HCT116 (cell line): ENCODE measurements at regions not wholly inside any gene's neighbourhood (a gene's known extent, or its start where the extent isn't known, plus 50 kb on each side); places are given as distances from the start of the nearest gene placed in this dataset.

Experiments
- ATAC-seq: fragments of 200-7000 bp; cut with Tn5 transposase; 2 replicates; pipeline ENCODE4 v1.9.1; 2020; ENCODE audit warnings: mild to moderate bottlenecking, moderate library complexity
- BruUV-seq: library from RNA; stranded (reverse); fragments of 400-500 nt; replicated peaks from 2 replicates; lab custom pipeline; 2021; lab: Mats Ljungman, UMichigan
- CTCF ChIA-PET: fragments of 300-600 bp; sonication (Branson Sonifier 250); formaldehyde crosslinking; loops from one replicate; lab custom pipeline; 2021; ENCODE audit warnings: antibody characterized with exemption; lab: Charles Lee
- POLR2A ChIA-PET: fragments of 300-600, 350-600 bp; sonication (Branson Sonifier 250); formaldehyde crosslinking; loops from one replicate; lab custom pipeline; 2021; ENCODE audit warnings: antibody characterized with exemption; lab: Charles Lee
- RAD21 ChIA-PET, 2 experiments: fragments of 300-600 bp; sonication (Branson Sonifier 250); formaldehyde crosslinking; loops; one replicate each; lab custom pipeline; 2023; ENCODE audit warnings: low total read pairs in 2 of 2; ENCODE audit not compliant: uncharacterized antibody in 2 of 2, unreplicated experiment in 2 of 2, low non-redundant PET in 1 of 2; lab: Charles Lee
- DNase-seq: peaks from one replicate; pipeline ENCODE4 v3.0.0-alpha.2; 2010; ENCODE audit warnings: low read depth, low spot score
- H2AFZ ChIP-seq: fragments of 200-600 bp; shearing (Covaris generic), sonication (generic); 2 replicates; pipeline ENCODE4 v1.6.1; 2017; ENCODE audit warnings: low read depth, mixed run types, mixed read lengths, antibody characterized with exemption, low read length; ENCODE audit not compliant: poor library complexity, severe bottlenecking
- H3K27ac ChIP-seq: 2 replicates; pipeline ENCODE4 v1.5.1; 2012; ENCODE audit warnings: low read depth, low read length
- H3K27me3 ChIP-seq: fragments of 200-600 bp; sonication (generic); 2 replicates; pipeline ENCODE4 v1.6.1; 2016; ENCODE audit warnings: mixed run types, low read length, mixed read lengths; ENCODE audit not compliant: insufficient read depth
- H3K36me3 ChIP-seq, 2 experiments: fragments of 200-500 bp in 1 of 2; fragments of 200-600 bp in 1 of 2; sonication (Bioruptor generic) in 1 of 2; sonication (generic) in 1 of 2; 2 replicates each; pipeline versions ENCODE4 v1.5.1 to v1.6.1; 2014 to 2016; ENCODE audit warnings: low read length in 2 of 2, inconsistent platforms in 1 of 2, mixed read lengths in 1 of 2, mixed run types in 1 of 2; ENCODE audit not compliant: insufficient read depth in 2 of 2, control insufficient read depth in 1 of 2
- H3K4me1 ChIP-seq, 2 experiments: fragments of 200-600 bp in 1 of 2; sonication (generic) in 1 of 2; 2 replicates each; pipeline versions ENCODE4 v1.5.1 to v1.6.1; 2012 to 2017; ENCODE audit warnings: low read length in 2 of 2, inconsistent platforms in 1 of 2, mild to moderate bottlenecking in 1 of 2, mixed read lengths in 1 of 2, mixed run types in 1 of 2, moderate library complexity in 1 of 2; ENCODE audit not compliant: insufficient read depth in 2 of 2, control insufficient read depth in 1 of 2
- H3K4me2 ChIP-seq: fragments of 200-600 bp; sonication (generic); 2 replicates; pipeline ENCODE4 v1.6.1; 2017; ENCODE audit warnings: mixed run types, low read length, mixed read lengths
- H3K4me3 ChIP-seq, 2 experiments: fragments of 200-600 bp in 1 of 2; sonication (generic) in 1 of 2; replicated peaks in 1 of 2; 2 replicates each; pipeline ENCODE4 v1.5.1; 2011 to 2016; ENCODE audit warnings: low read length in 2 of 2, control low read depth in 1 of 2, low read depth in 1 of 2, mild to moderate bottlenecking in 1 of 2, mixed read lengths in 1 of 2, mixed run types in 1 of 2
- H3K79me2 ChIP-seq: fragments of 200-600 bp; sonication (generic); 2 replicates; pipeline ENCODE4 v1.6.1; 2017; ENCODE audit warnings: mild to moderate bottlenecking, mixed run types, low read length, moderate library complexity, mixed read lengths; ENCODE audit not compliant: insufficient read depth
- H3K9ac ChIP-seq: fragments of 200-600 bp; sonication (generic); 2 replicates; pipeline ENCODE4 v1.6.1; 2016; ENCODE audit warnings: low read length, mixed read lengths
- H3K9me2 ChIP-seq: fragments of 200-600 bp; sonication (generic), shearing (Covaris generic); 2 replicates; pipeline ENCODE4 v1.6.1; 2017; ENCODE audit warnings: mixed run types, mild to moderate bottlenecking, moderate library complexity; ENCODE audit not compliant: insufficient read depth
- H3K9me3 ChIP-seq, 2 experiments: fragments of 200-500 bp in 1 of 2; fragments of 200-600 bp in 1 of 2; sonication (Bioruptor generic) in 1 of 2; sonication (generic) in 1 of 2; 2 replicates each; pipeline ENCODE4 v1.6.1; 2014 to 2017; ENCODE audit warnings: low read length in 2 of 2, mixed read lengths in 2 of 2, inconsistent platforms in 1 of 2, low read depth in 1 of 2, mild to moderate bottlenecking in 1 of 2, mixed run types in 1 of 2, moderate library complexity in 1 of 2; ENCODE audit not compliant: control insufficient read depth in 1 of 2, insufficient read depth in 1 of 2
- H4K20me1 ChIP-seq: fragments of 200-600 bp; sonication (generic), shearing (Covaris generic); 2 replicates; pipeline ENCODE4 v1.6.1; 2017; ENCODE audit warnings: mixed run types, mild to moderate bottlenecking, moderate library complexity; ENCODE audit not compliant: insufficient read depth
- CBX3 ChIP-seq: IDR thresholded peaks from 2 replicates; pipeline ENCODE4 v1.6.1; 2012; ENCODE audit warnings: low read depth
- CEBPB ChIP-seq: IDR thresholded peaks from 2 replicates; pipeline ENCODE4 v1.6.1; 2012; ENCODE audit warnings: low read depth
- EGR1 ChIP-seq: IDR thresholded peaks from 2 replicates; pipeline ENCODE4 v1.6.1; 2012; ENCODE audit warnings: low read depth
- ELF1 ChIP-seq: IDR thresholded peaks from 2 replicates; pipeline ENCODE4 v1.6.1; 2012; ENCODE audit warnings: low read depth, borderline replicate concordance
- EZH2 ChIP-seq: fragments of 200-600 bp; sonication (generic); IDR thresholded peaks from 2 replicates; pipeline ENCODE4 v1.6.1; 2017; ENCODE audit warnings: antibody characterized with exemption, mixed run types
- RAD21 ChIP-seq: IDR thresholded peaks from 2 replicates; pipeline ENCODE4 v1.6.1; 2012; ENCODE audit warnings: low read depth, mild to moderate bottlenecking
- REST ChIP-seq: IDR thresholded peaks from 2 replicates; pipeline ENCODE4 v1.6.1; 2012; ENCODE audit warnings: low read depth
- SIN3A ChIP-seq: IDR thresholded peaks from 2 replicates; pipeline ENCODE4 v1.6.1; 2012; ENCODE audit warnings: low read depth
- SP1 ChIP-seq: IDR thresholded peaks from 2 replicates; pipeline ENCODE4 v1.6.1; 2012; ENCODE audit warnings: low read depth
- SRF ChIP-seq: IDR thresholded peaks from 2 replicates; pipeline ENCODE4 v1.6.1; 2012; ENCODE audit warnings: low read depth
- TCF7L2 ChIP-seq: IDR thresholded peaks from 2 replicates; pipeline ENCODE4 v1.7.0; 2011; ENCODE audit warnings: borderline replicate concordance, inconsistent platforms; ENCODE audit not compliant: insufficient read depth, insufficient read length; ENCODE audit errors: extremely low read depth
- YY1 ChIP-seq: IDR thresholded peaks from 2 replicates; pipeline ENCODE4 v1.6.1; 2011; ENCODE audit warnings: low read length, low read depth, moderate library complexity, mild to moderate bottlenecking; ENCODE audit not compliant: insufficient replicate concordance; ENCODE audit errors: extremely low read depth
- ZNF274 ChIP-seq: fragments of 200-500 bp; sonication (Bioruptor generic); IDR thresholded peaks from 2 replicates; pipeline ENCODE4 v1.6.1; 2014; ENCODE audit warnings: mild to moderate bottlenecking, low read depth, low read length, inconsistent platforms
- intact Hi-C: fragments of 100-400 bp; cut with micrococcal nuclease; formaldehyde crosslinking; loops from 2 replicates; pipeline ENCODE4 v1.10.0; 2022
- TF ChIP-seq, protein P1 (sequence below), 3 experiments: fragments of 200-600 bp in 1 of 3; sonication (generic) in 1 of 3; IDR thresholded peaks in 2 of 3; conservative IDR thresholded peaks in 1 of 3; 2 replicates each; pipeline ENCODE4 v1.5.1; 2012 to 2017; ENCODE audit warnings: low read depth in 2 of 3, low read length in 2 of 3, antibody characterized with exemption in 1 of 3, borderline replicate concordance in 1 of 3, control low read depth in 1 of 3, mild to moderate bottlenecking in 1 of 3, mixed read lengths in 1 of 3, mixed run types in 1 of 3, moderate library complexity in 1 of 3; ENCODE audit not compliant: insufficient read depth in 1 of 3
- TF ChIP-seq, protein P2 (sequence below): IDR thresholded peaks from 2 replicates; pipeline ENCODE4 v1.6.1; 2012
- TF ChIP-seq, protein P3 (sequence below): IDR thresholded peaks from 2 replicates; pipeline ENCODE4 v1.6.1; 2012

DNA sequence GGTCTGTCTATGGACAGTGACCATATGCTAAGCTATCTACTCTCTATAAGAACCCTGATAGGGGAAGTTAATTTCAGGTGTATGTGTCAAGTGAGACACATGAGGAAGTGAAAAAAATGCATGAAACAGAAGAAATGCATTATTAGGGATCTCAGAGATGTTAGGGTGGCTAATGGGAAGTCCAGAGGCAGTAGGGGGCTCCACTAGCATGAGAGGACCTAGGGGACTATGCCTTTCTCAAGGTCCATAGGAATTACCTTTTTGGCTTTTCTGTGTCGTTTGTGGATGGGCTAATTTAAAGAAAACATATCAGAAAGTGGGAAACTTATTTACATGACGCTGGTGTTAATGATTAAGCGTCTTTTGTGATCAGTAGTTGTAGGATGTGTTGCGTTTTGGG lies 1653.2 kb downstream of the DPP10 start:
- no peaks in the 10 kb centered on the region for H3K4me1 ChIP-seq
- H3K9me2 ChIP-seq: no peaks in the 10 kb centered on the region
- H3K9me3 ChIP-seq: peaks cover 19 to 30% of the 10 kb centered on the region in 2 experiments; a peak in 3 of 4 replicates
- no peak for ATAC-seq
- H3K27ac ChIP-seq: no peak overlapping the region
- no peak overlapping the region for H3K9ac ChIP-seq
- intact Hi-C loops: no loop called here
- ChIA-PET RAD21 (no interaction called here), CTCF (no interaction called here), POLR2A (no interaction called here)
- H3K36me3 ChIP-seq: no peaks in the 10 kb centered on the region
- TF ChIP-seq CBX3 (no peak), SP1 (no peak), YY1 (no peak), SRF (no peak), EGR1 (no peak), EZH2 (no peak), TCF7L2 (no peak)
- TF ChIP-seq, protein P1, sequence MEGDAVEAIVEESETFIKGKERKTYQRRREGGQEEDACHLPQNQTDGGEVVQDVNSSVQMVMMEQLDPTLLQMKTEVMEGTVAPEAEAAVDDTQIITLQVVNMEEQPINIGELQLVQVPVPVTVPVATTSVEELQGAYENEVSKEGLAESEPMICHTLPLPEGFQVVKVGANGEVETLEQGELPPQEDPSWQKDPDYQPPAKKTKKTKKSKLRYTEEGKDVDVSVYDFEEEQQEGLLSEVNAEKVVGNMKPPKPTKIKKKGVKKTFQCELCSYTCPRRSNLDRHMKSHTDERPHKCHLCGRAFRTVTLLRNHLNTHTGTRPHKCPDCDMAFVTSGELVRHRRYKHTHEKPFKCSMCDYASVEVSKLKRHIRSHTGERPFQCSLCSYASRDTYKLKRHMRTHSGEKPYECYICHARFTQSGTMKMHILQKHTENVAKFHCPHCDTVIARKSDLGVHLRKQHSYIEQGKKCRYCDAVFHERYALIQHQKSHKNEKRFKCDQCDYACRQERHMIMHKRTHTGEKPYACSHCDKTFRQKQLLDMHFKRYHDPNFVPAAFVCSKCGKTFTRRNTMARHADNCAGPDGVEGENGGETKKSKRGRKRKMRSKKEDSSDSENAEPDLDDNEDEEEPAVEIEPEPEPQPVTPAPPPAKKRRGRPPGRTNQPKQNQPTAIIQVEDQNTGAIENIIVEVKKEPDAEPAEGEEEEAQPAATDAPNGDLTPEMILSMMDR (IDR thresholded peaks at IDR 0.05 in 2 of 3, conservative IDR thresholded peaks at IDR 0.05 in 1 of 3; ENCODE audit: borderline replicate concordance in 1 of 3, insufficient read depth in 1 of 3, low read depth in 2 of 3, low read length in 2 of 3): no peak
- no peak overlapping the region for H2AFZ ChIP-seq
- BruUV-seq: no TSS peak
- H3K79me2 ChIP-seq: no peaks in the 10 kb centered on the region
- H3K4me2 ChIP-seq: no peak overlapping the region
- no peaks in the 10 kb centered on the region for H4K20me1 ChIP-seq
- no peak overlapping the region for H3K4me3 ChIP-seq
- no peak for DNase-seq
- no peaks in the 10 kb centered on the region for H3K27me3 ChIP-seq

- Histone ChIP-seq H3K36me3 (no peaks in the 10 kb centered on the region), H3K9ac (no peak overlapping the region), H2AFZ (no peak overlapping the region), H3K4me3 (no peak overlapping the region), H3K27ac (no peak overlapping the region), H3K4me2 (no peak overlapping the region), H3K27me3 (no peaks in the 10 kb centered on the region), H4K20me1 (no peaks in the 10 kb centered on the region), H3K79me2 (no peaks in the 10 kb centered on the region), H3K9me2 (no peaks in the 10 kb centered on the region), H3K9me3 (peaks cover 19 to 29% of the 10 kb centered on the region in 2 experiments; a peak in 3 of 4 replicates), H3K4me1 (no peaks in the 10 kb centered on the region)
- ATAC-seq (no peak), DNase-seq (no peak)
- CTCF ChIA-PET: no interaction called here
- BruUV-seq: no TSS peak
- RAD21 ChIA-PET: no interaction called here
- intact Hi-C loops: no loop called here
- POLR2A ChIA-PET: no interaction called here
- TF ChIP-seq RAD21 (no peak), TCF7L2 (no peak), SP1 (no peak), SRF (no peak), EGR1 (no peak), CEBPB (no peak), ZNF274 (no peak), ELF1 (no peak), REST (no peak), SIN3A (no peak)
- TF ChIP-seq, protein P2, sequence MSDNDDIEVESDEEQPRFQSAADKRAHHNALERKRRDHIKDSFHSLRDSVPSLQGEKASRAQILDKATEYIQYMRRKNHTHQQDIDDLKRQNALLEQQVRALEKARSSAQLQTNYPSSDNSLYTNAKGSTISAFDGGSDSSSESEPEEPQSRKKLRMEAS: no peak
- TF ChIP-seq, protein P3, sequence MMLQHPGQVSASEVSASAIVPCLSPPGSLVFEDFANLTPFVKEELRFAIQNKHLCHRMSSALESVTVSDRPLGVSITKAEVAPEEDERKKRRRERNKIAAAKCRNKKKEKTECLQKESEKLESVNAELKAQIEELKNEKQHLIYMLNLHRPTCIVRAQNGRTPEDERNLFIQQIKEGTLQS: no peak
Measured at GRCh38 chr2:116098049-116098448, 1655.6 kb downstream of the DPP10 start.
